Umbilical cord (tissue), 1 donor: ENCODE measurements at regions not wholly inside any gene's neighbourhood (a gene's known extent, or its start where the extent isn't known, plus 50 kb on each side); places are given as distances from the start of the nearest gene placed in this dataset.

Source experiments
- DNase-seq: peaks from one replicate; pipeline ENCODE4 v3.0.0-alpha.2; 2015; ENCODE audit warnings: low spot score

GRCh38 chr1:192945390-192946130, 113.6 kb downstream of the UCHL5 start:
- DNase-seq, result no peak

GRCh38 chr1:192949783-192950182, 109.4 kb downstream of the UCHL5 start:
- no peak for DNase-seq

- no peak for DNase-seq
Observed at GRCh38 chr1:192950926-192951325, 108.2 kb downstream of the UCHL5 start.

GRCh38 chr1:192951691-192952460, 107.3 kb downstream of the UCHL5 start:
- DNase-seq, result peak; percentile 89

- peak; percentile 14 for DNase-seq
Observed at GRCh38 chr1:192952646-192953045, 106.5 kb downstream of the UCHL5 start.

- DNase-seq, result no peak
Observed at GRCh38 chr1:192954705-192955265, 104.4 kb downstream of the UCHL5 start.

- DNase-seq, result no peak
Observed at GRCh38 chr1:192958350-192958749, 100.8 kb downstream of the UCHL5 start.

GRCh38 chr1:192958871-192959270, 100.3 kb downstream of the UCHL5 start:
- DNase-seq, result no peak

GRCh38 chr1:192959657-192960186, 99.4 kb downstream of the UCHL5 start:
- no peak for DNase-seq
